D721Med (cell line): ENCODE measurements at regions not wholly inside any gene's neighbourhood (a gene's known extent, or its start where the extent isn't known, plus 50 kb on each side); places are given as distances from the start of the nearest gene placed in this dataset.

Experiments
- DNase-seq: peaks from one replicate; pipeline ENCODE4 v3.0.0; 2011; ENCODE audit warnings: low spot score; ENCODE audit not compliant: insufficient read length
- FAIRE-seq: peaks from 2 replicates; lab custom pipeline; 2011; peaks lifted over from hg19 to GRCh38; lab: Jason Lieb, UNC
- CTCF ChIP-seq: IDR thresholded peaks from 2 replicates; pipeline ENCODE4 v1.5.1; 2012; ENCODE audit warnings: mild to moderate bottlenecking, control low read depth; ENCODE audit not compliant: insufficient read depth; ENCODE audit errors: missing control alignments

- DNase-seq (no peak), FAIRE-seq (no peak)
- TF ChIP-seq CTCF, result no peak
These were observed 378.3 kb downstream of the BRINP1 start for GRCh38 chr9:118990949-118991348.

- DNase-seq (no peak), FAIRE-seq (no peak)
- TF ChIP-seq CTCF, result no peak
These were observed 377.6 kb downstream of the BRINP1 start for GRCh38 chr9:118991366-118992285.

GRCh38 chr9:118992813-118993794 lies 376.1 kb downstream of the BRINP1 start:
- TF ChIP-seq CTCF, result no peak
- no peak for FAIRE-seq
- no peak for DNase-seq

GRCh38 chr9:118993965-118994364 lies 375.3 kb downstream of the BRINP1 start:
- FAIRE-seq (no peak), DNase-seq (no peak)
- no peak for TF ChIP-seq CTCF

- DNase-seq (no peak), FAIRE-seq (no peak)
- TF ChIP-seq CTCF, result no peak
These were observed 366.7 kb downstream of the BRINP1 start for GRCh38 chr9:119002491-119002890.

GRCh38 chr9:119003201-119003611 lies 366.0 kb downstream of the BRINP1 start:
- DNase-seq, result no peak

More at GRCh38 chr9:119003201-119003611, 366.0 kb downstream of the BRINP1 start:
- FAIRE-seq, result peak; percentile 90
- TF ChIP-seq CTCF, result no peak
